ENCODE measurements at regions not wholly inside any gene's neighbourhood (a gene's known extent, or its start where the extent isn't known, plus 50 kb on each side); places are given as distances from the start of the nearest gene placed in this dataset.

DNA sequence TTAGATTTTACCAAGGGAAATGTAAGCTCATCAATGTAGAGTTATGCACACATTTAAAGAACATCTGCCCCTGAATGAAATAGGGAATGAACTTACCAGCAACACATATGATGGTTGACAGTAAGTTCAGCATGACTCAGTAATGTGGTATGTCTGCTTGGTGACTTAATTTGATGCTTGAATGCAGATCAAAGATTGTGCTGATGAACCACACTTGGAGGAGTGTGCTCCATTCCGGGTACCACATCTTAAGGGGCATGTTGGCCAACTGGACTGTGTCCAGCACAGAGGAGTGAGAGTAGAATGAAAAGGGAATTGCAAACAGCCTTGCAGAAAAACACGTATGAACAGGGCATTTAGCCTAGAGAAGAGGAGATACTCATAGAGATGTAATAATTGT is 171.0 kb upstream of the RARB start:
- Mint-ChIP-seq H3K27me3 (no peaks in the 10 kb centered on the region), H3K9me3 (peaks cover 5% of the 10 kb centered on the region), H3K4me1 (no peaks in the 10 kb centered on the region), H3K36me3 (no peaks in the 10 kb centered on the region), H3K27ac (no peak overlapping the region), H3K4me3 (no peak overlapping the region)
- DNase-seq (no peak), ATAC-seq (ENCODE audit: low read depth) (no peak)
- POLR2A ChIA-PET = no interaction called here

DNA sequence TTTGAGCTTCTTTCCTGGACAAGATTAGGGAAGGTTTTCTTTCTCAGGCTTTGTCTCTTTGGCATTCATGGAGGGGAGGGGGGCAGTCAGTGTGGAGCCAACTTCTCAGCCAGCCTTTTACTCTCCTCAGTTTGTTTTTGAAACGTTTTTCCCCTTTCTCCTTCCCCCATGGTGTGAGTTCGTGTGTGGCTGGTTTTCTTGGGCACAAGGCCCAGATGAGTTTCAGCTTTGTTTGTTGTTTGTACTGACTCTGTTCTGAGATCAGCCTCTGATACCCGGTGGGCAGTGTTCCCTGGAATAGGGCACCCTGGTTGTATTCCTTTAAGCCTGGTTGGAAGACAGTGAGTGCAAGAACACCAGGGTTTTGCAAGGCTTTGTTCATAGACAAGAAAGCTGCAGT is 168.2 kb upstream of the RARB start:
- Mint-ChIP-seq H3K4me1 (no peaks in the 10 kb centered on the region), H3K36me3 (no peaks in the 10 kb centered on the region), H3K27me3 (no peaks in the 10 kb centered on the region), H3K4me3 (no peak overlapping the region), H3K9me3 (peaks cover 1% of the 10 kb centered on the region), H3K27ac (no peak overlapping the region)
- DNase-seq (no peak), ATAC-seq (ENCODE audit: low read depth) (no peak)
- POLR2A ChIA-PET = no interaction called here

DNA sequence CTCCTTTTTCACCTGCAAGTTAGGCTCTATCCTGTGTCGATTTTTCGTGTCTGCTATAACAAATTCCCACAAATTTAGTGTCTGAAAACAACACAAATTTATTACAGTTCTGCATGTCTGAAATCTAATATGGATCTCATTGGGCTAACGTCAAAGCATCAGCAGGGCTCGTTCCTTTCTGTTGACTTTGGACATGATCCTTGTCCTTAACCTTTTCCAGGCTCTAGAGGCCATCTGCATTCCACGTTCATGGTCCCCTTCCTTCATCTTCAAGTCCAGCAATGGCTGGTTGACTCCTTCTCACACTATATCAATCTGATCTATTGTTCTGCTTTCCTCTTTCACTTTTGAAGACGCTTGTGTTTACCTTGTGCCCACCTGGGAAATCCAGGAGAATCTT is 165.7 kb upstream of the RARB start:
- peaks cover 1% of the 10 kb centered on the region for H3K9me3 Mint-ChIP-seq
- H3K4me3 Mint-ChIP-seq = no peak overlapping the region
- no peaks in the 10 kb centered on the region for H3K36me3 Mint-ChIP-seq
- no peaks in the 10 kb centered on the region for H3K4me1 Mint-ChIP-seq
- no peak overlapping the region for H3K27ac Mint-ChIP-seq
- H3K27me3 Mint-ChIP-seq = no peaks in the 10 kb centered on the region
- no peak for ATAC-seq (ENCODE audit: low read depth)
- no peak for DNase-seq
- POLR2A ChIA-PET = no interaction called here

DNA sequence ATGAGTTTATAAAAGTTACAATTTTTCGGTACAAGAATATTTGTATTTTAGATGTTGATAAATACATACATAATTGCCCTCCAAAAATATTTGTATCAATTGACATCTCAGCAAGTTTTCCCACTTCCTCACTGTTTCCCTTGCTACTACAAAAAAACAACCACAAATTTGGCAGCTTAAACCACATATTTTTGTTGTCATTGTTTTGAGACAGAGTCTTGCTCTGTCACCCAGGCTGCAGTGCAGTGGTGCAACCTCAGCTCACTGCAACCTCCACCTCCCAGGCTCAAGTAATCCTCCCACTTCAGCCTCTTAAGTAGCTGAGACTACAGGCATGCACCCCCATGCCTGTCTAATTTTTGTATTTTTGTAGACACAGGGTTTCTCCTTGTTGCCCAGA is 162.8 kb upstream of the RARB start:
- DNase-seq (no peak), ATAC-seq (ENCODE audit: low read depth) (no peak)
- Mint-ChIP-seq H3K27me3 (no peaks in the 10 kb centered on the region), H3K9me3 (peaks cover 3% of the 10 kb centered on the region), H3K36me3 (no peaks in the 10 kb centered on the region), H3K27ac (no peak overlapping the region), H3K4me1 (no peaks in the 10 kb centered on the region), H3K4me3 (no peak overlapping the region)
- POLR2A ChIA-PET = no interaction called here

DNA sequence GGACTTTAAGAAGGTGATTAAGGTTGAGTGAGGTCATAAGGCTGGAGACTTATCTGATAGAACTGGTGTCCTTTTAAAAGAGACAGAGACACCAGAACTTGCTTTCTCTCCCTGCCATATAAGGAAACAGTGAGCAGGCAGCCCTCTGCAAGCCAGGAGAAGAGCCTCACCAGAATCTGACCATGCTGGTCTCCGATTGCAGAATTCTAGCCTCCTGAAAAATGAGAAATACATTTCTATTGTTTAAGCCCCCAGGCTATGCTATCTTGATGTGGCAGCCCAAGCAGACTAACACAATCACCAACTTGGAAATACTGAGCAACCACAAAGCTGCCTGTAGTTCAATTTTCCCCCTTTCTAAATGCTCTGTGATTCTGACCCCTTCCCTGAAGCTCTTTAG is 161.4 kb upstream of the RARB start:
- Mint-ChIP-seq H3K27ac (no peak overlapping the region), H3K27me3 (no peaks in the 10 kb centered on the region), H3K4me1 (no peaks in the 10 kb centered on the region), H3K9me3 (peaks cover 1% of the 10 kb centered on the region), H3K36me3 (no peaks in the 10 kb centered on the region), H3K4me3 (no peak overlapping the region)
- no peak for DNase-seq
- POLR2A ChIA-PET = no interaction called here
- ATAC-seq (ENCODE audit: low read depth) = no peak

DNA sequence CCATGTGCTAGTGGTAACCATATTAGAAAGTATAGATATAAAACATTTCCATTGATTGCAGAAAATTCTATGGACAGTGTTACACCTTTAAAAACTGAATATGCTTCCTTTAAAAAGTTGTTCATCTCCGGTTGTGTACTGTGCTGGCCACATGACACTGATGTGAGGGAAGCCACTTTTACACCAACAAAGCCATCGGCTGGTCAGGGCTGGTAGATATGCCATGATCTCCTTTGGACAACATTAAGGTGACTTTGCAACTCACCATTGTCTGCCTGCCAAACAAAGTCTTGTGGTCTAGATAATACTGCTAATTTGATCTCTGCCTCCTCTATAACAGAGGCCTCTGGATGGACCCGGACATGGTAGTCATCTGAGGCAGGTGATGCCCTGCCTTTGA is 156.0 kb upstream of the RARB start:
- Mint-ChIP-seq H3K9me3 (peaks cover 1% of the 10 kb centered on the region), H3K4me1 (no peaks in the 10 kb centered on the region), H3K36me3 (no peaks in the 10 kb centered on the region), H3K27ac (no peak overlapping the region), H3K4me3 (no peak overlapping the region), H3K27me3 (no peaks in the 10 kb centered on the region)
- DNase-seq = no peak
- ATAC-seq (ENCODE audit: low read depth) = no peak
- POLR2A ChIA-PET = no interaction called here

DNA sequence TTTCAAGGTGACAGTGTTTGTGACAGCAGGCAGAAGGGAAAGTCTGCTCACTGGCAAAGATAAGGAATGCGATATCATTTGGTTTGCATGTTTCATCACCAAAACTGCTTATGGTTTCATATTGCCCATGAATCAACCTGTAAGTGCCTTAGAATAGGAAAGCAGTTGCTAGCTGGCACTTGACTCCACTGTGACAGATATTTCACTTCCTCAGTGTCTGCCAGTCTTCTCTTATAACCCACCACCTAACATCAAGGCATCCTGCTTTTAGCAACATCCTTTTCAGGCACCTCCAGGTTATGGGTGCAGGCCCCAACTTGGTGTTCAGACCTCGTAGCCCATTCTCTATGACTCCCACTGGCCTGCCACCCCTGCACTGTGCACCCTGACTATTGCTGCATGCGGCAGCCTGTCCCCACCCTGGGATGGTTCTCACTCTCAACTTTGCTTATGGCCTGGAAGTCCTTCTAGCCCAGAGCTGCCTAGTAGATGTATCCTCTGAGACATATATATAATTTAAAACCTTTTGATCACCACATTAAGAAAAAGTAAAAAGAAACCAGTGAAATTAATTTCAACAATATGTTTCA is 154.4 kb upstream of the RARB start:
- DNase-seq = no peak
- Mint-ChIP-seq H3K36me3 (no peaks in the 10 kb centered on the region), H3K4me1 (no peaks in the 10 kb centered on the region), H3K4me3 (no peak overlapping the region), H3K27me3 (no peaks in the 10 kb centered on the region), H3K27ac (no peak overlapping the region), H3K9me3 (no peaks in the 10 kb centered on the region)
- POLR2A ChIA-PET = no interaction called here
- ATAC-seq (ENCODE audit: low read depth) = no peak

DNA sequence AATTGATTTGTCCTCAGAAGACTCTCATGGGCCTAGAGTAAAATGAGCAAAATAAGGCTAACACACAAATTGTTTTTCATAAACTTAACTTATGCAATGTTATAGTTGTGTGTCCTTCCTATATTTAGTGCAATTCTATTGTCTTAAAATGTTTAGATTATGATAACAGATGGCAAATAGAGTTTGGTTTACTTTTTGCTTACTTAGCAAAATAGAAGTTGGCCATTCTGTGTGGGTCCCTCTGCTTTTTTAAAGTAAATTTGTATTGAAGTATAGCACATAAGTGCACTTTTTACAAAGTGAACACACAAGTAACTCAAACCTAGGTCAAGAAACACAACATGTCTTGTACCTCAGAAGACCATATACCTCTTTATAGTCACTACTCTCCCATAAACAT is 150.6 kb upstream of the RARB start:
- Mint-ChIP-seq H3K27me3 (no peaks in the 10 kb centered on the region), H3K4me3 (no peak overlapping the region), H3K36me3 (no peaks in the 10 kb centered on the region), H3K27ac (no peak overlapping the region), H3K9me3 (no peaks in the 10 kb centered on the region), H3K4me1 (no peaks in the 10 kb centered on the region)
- POLR2A ChIA-PET = no interaction called here
- DNase-seq (no peak), ATAC-seq (ENCODE audit: low read depth) (no peak)

DNA sequence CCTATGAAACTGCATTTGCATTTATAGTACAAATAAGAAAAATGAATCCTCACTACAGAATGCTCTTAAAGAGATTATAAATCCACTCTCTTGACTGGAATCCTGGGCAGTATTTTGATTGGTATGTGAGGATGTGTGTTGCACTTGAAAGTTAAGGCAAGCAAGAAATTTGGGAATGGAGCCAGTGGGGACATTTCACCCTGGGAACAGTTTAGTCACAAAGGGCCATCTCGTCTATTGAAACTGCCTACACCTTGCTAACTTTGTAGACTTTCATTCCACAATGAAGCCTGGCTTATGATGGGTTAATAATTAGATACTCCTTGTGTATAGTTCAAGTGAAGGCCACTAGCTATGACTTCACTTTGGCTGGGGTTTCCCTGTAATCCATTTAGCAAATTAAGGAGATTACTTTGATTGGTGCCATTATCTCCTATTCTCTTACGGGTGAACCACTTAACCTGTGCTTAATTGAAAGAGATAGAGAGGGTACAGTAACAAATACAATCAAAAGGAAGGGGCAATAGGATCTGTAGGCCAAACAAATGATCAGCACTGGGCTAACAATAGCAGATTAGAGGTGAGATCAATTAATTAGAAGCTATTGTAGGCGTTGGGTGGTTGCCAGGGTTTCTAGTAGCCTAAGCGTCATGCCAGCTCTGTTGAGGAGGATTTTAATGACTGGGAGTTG is 146.9 kb upstream of the RARB start:
- DNase-seq (no peak), ATAC-seq (ENCODE audit: low read depth) (no peak)
- no peak overlapping the region for H3K27ac Mint-ChIP-seq
- H3K9me3 Mint-ChIP-seq = no peaks in the 10 kb centered on the region
- no peaks in the 10 kb centered on the region for H3K27me3 Mint-ChIP-seq
- no peak overlapping the region for H3K4me3 Mint-ChIP-seq
- H3K4me1 Mint-ChIP-seq = no peaks in the 10 kb centered on the region
- no peaks in the 10 kb centered on the region for H3K36me3 Mint-ChIP-seq
- POLR2A ChIA-PET = interaction anchor here (0.6 kb wide), 1 partner anchor 24 kb away, joined by 3 read pairs; no protein-coding TSS in a partner anchor

DNA sequence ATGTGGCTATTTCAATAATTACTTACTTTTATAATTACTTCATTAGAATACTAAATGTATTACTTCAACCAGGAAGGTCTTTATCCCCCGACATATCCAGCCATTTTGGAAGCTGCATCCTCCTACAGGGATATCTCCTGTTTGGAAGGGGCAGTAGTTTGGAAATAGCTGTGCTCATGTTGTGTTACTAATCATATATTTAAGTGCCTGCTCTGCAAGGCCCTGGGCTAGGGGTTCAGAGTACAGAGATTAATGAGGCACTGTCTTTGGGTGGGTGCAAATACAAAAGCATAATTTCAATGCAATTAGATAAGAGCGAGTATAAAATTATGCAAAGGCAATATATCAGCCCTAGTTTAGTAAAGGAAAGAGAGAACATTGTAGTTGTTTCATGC is 146.3 kb upstream of the RARB start:
- Mint-ChIP-seq H3K9me3 (no peaks in the 10 kb centered on the region), H3K4me3 (no peak overlapping the region), H3K27me3 (no peaks in the 10 kb centered on the region), H3K4me1 (no peaks in the 10 kb centered on the region), H3K27ac (no peak overlapping the region), H3K36me3 (no peaks in the 10 kb centered on the region)
- ATAC-seq (ENCODE audit: low read depth) = no peak
- POLR2A ChIA-PET = interaction anchor here (0.6 kb wide), 1 partner anchor 24 kb away, joined by 3 read pairs; no protein-coding TSS in a partner anchor
- DNase-seq = no peak

DNA sequence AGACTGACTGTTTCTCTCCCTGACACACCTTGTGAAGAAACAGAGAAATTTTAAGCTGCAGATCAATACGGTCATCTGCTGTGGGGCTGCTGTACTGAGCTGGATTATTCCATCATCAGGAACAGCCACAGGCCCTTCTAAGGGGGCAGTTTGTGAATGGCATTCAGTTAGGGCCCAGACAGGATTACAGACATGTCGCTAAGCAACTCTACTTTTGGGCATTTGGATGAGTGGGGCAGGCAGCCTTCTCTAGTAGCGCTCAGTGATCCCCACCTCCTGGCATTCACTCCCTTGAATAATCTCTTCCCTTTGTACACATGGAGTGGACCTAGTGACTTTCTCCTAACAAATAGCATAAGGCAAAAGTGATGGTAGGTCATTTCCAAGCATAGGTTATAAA is 144.4 kb upstream of the RARB start:
- Mint-ChIP-seq H3K9me3 (no peaks in the 10 kb centered on the region), H3K4me3 (no peak overlapping the region), H3K27me3 (no peaks in the 10 kb centered on the region), H3K4me1 (no peaks in the 10 kb centered on the region), H3K36me3 (no peaks in the 10 kb centered on the region), H3K27ac (no peak overlapping the region)
- no peak for ATAC-seq (ENCODE audit: low read depth)
- POLR2A ChIA-PET = no interaction called here
- DNase-seq = no peak

DNA sequence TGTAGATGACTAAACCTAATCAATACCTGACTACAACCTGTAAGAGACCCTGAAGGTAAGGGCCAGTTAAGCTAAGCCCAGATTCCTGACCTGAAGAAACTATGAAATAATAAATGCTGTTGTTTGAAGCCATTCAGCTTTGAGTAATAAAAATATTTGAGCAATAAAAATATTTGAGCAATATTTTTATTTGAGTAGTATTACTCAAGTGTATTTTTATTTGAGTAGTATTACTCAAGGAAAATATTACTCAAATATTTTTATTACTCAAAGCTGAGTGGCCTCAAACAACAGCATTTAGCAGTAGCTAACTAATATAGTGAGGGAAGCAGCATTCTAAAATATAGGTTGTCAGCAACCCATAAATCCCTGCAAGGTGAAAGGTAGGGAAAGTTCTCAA is 143.8 kb upstream of the RARB start:
- no peak overlapping the region for H3K27ac Mint-ChIP-seq
- no peaks in the 10 kb centered on the region for H3K9me3 Mint-ChIP-seq
- H3K36me3 Mint-ChIP-seq = no peaks in the 10 kb centered on the region
- H3K4me1 Mint-ChIP-seq = no peaks in the 10 kb centered on the region
- no peak for DNase-seq
- H3K27me3 Mint-ChIP-seq = no peaks in the 10 kb centered on the region
- H3K4me3 Mint-ChIP-seq = no peak overlapping the region
- POLR2A ChIA-PET = no interaction called here
- ATAC-seq (ENCODE audit: low read depth) = no peak

DNA sequence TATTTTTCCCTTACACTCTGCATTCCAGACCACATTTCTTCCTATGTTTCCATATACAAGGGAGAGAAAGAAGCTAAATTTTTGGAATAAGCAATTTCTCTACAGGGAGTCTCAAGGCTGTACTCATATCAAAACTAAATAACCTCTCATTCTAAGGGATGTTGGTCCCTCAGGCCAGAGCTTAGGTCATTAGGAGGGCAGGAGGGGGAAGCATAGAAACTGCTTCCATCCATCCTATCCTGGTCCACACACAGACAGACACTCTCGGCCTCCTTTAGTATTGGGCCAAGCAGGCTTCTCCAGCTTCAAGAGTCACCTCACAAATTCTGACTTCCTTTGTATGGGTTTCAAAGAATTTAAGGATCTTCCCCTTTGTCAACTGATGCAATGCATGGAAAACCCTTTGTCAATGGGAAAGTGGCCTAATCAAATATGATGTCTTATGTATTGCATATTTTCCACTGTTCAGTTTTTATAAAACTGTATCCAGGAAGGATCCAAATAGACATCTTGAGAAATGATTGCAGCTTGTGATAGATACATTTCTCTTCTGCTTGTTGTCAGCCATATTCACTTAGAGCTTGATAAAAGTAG is 140.7 kb upstream of the RARB start:
- Mint-ChIP-seq H3K4me3 (no peak overlapping the region), H3K27me3 (no peaks in the 10 kb centered on the region), H3K36me3 (no peaks in the 10 kb centered on the region), H3K9me3 (no peaks in the 10 kb centered on the region), H3K4me1 (no peaks in the 10 kb centered on the region), H3K27ac (no peak overlapping the region)
- POLR2A ChIA-PET = no interaction called here
- no peak for DNase-seq
- no peak for ATAC-seq (ENCODE audit: low read depth)

DNA sequence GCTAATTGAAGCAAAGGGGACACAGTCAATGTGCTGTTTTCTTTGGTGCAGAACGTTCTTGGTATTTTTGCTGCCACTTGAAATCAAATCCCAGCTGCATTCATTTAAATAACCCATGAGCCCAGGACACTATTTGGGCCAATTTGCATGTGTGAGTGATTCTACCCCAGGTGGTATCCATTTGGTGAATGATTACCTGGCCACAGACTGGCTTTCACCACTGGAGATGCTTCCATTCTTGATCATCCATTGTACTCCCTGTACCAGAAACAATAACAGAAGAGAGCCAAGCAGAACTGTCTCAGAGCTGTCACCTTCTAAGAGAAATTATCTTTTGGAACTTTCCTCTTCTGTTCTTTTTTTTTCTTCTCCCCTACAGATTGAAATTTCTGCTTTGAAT is 139.7 kb upstream of the RARB start:
- POLR2A ChIA-PET = no interaction called here
- DNase-seq (no peak), ATAC-seq (ENCODE audit: low read depth) (no peak)
- no peaks in the 10 kb centered on the region for H3K36me3 Mint-ChIP-seq
- no peak overlapping the region for H3K4me3 Mint-ChIP-seq
- no peak overlapping the region for H3K27ac Mint-ChIP-seq
- no peaks in the 10 kb centered on the region for H3K27me3 Mint-ChIP-seq
- no peaks in the 10 kb centered on the region for H3K4me1 Mint-ChIP-seq
- H3K9me3 Mint-ChIP-seq = no peaks in the 10 kb centered on the region
